A673 (cell line): ENCODE measurements at regions not wholly inside any gene's neighbourhood (a gene's known extent, or its start where the extent isn't known, plus 50 kb on each side); places are given as distances from the start of the nearest gene placed in this dataset.

ENCODE experiments used
- EZH2 ChIP-seq: fragments of 200-600 bp; sonication (generic); IDR thresholded peaks from 2 replicates; pipeline ENCODE4 v1.6.1; 2017; ENCODE audit warnings: borderline replicate concordance, low read depth, mild to moderate bottlenecking, mixed read lengths, antibody characterized with exemption, low read length; ENCODE audit not compliant: poor library complexity, severe bottlenecking
- TF ChIP-seq, protein P1 (sequence below): fragments of 300-800, 200-600 bp; sonication (generic); conservative IDR thresholded peaks from 2 replicates; pipeline ENCODE4 v1.5.1; 2017; ENCODE audit warnings: low read depth, mild to moderate bottlenecking, antibody characterized with exemption, low read length, moderate library complexity, mixed read lengths

DNA sequence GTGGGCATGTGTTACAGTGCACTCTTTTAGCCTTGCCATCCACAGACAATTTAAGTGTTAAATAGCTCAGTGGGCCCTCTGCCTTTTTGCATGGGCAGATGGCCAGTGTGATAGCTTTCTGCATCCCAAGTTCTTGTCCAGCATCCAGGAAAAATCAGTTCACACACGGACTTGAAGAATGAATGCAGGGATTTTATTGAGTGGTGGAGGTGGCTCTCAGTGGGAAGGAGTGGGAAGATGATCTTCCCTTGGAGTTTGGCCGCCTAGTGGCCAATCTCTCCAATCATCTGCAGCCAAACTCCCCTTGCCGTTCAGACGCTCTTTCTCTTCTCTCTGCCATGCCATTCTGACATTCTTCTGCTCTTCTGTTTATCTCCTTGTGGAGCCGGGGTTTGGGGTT is 322.4 kb upstream of the GRAMD2B start:
- TF ChIP-seq, protein P1, sequence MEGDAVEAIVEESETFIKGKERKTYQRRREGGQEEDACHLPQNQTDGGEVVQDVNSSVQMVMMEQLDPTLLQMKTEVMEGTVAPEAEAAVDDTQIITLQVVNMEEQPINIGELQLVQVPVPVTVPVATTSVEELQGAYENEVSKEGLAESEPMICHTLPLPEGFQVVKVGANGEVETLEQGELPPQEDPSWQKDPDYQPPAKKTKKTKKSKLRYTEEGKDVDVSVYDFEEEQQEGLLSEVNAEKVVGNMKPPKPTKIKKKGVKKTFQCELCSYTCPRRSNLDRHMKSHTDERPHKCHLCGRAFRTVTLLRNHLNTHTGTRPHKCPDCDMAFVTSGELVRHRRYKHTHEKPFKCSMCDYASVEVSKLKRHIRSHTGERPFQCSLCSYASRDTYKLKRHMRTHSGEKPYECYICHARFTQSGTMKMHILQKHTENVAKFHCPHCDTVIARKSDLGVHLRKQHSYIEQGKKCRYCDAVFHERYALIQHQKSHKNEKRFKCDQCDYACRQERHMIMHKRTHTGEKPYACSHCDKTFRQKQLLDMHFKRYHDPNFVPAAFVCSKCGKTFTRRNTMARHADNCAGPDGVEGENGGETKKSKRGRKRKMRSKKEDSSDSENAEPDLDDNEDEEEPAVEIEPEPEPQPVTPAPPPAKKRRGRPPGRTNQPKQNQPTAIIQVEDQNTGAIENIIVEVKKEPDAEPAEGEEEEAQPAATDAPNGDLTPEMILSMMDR, result peak; percentile 53
- TF ChIP-seq EZH2, result no peak
